Naive thymus-derived CD4-positive, alpha-beta T cell (primary cell): ENCODE measurements at regions not wholly inside any gene's neighbourhood (a gene's known extent, or its start where the extent isn't known, plus 50 kb on each side); places are given as distances from the start of the nearest gene placed in this dataset.

ENCODE experiments used
- ATAC-seq: fragments of 150-1000 bp; cut with Tn5 transposase; 2 replicates; pipeline ENCODE4 v1.10.0; 2021; ENCODE audit warnings: mild to moderate bottlenecking, moderate library complexity
- CTCF ChIA-PET: fragments of 350-600 bp; sonication (Branson Sonifier 250); formaldehyde crosslinking; loops from one replicate; lab custom pipeline; 2021; ENCODE audit warnings: antibody characterized with exemption; lab: Charles Lee
- POLR2A ChIA-PET: fragments of 350-600 bp; sonication (Branson Sonifier 250); formaldehyde crosslinking; loops from one replicate; lab custom pipeline; 2021; ENCODE audit warnings: antibody characterized with exemption, inconsistent platforms; lab: Charles Lee
- DNase-seq, 9 donors: peaks; one replicate each; pipeline versions ENCODE4 v3.0.0 to v3.0.0-alpha.2; 2020 to 2022; ENCODE audit warnings: mixed read lengths in 1 of 9
- H3K27ac ChIP-seq: one replicate; pipeline ENCODE4 v1.7.0; 2013; ENCODE audit warnings: mild to moderate bottlenecking, low read depth, low read length, moderate library complexity
- H3K27me3 ChIP-seq, 2 donors: one replicate each; pipeline ENCODE4 v1.7.0; 2013; ENCODE audit warnings: low read length in 2 of 2, mild to moderate bottlenecking in 2 of 2, moderate library complexity in 2 of 2; ENCODE audit not compliant: control insufficient read depth in 2 of 2, insufficient read depth in 2 of 2
- H3K36me3 ChIP-seq, 3 experiments: 1 replicate in 2 of 3; 2 replicates in 1 of 3; pipeline ENCODE4 v1.7.0; 2013; ENCODE audit warnings: low read length in 3 of 3, mild to moderate bottlenecking in 3 of 3, moderate library complexity in 1 of 3; ENCODE audit not compliant: insufficient read depth in 3 of 3, control insufficient read depth in 2 of 3
- H3K4me1 ChIP-seq, 2 donors: one replicate each; pipeline ENCODE4 v1.7.0; 2013; ENCODE audit warnings: low read length in 2 of 2, mild to moderate bottlenecking in 2 of 2, moderate library complexity in 1 of 2; ENCODE audit not compliant: control insufficient read depth in 2 of 2, insufficient read depth in 2 of 2
- H3K4me3 ChIP-seq: 2 replicates; pipeline ENCODE4 v1.7.0; 2013; ENCODE audit warnings: mild to moderate bottlenecking, low read length
- H3K9me3 ChIP-seq, 3 experiments: 1 replicate in 2 of 3; 2 replicates in 1 of 3; pipeline ENCODE4 v1.7.0; 2013; ENCODE audit warnings: low read length in 3 of 3; ENCODE audit not compliant: control insufficient read depth in 2 of 3
- H3K27ac Mint-ChIP-seq, 9 donors: one replicate each; pipeline ENCODE4 v1.8.0; 2020 to 2022; ENCODE audit warnings: mixed read lengths in 9 of 9, mild to moderate bottlenecking in 8 of 9, moderate library complexity in 5 of 9, inconsistent platforms in 2 of 9
- H3K27me3 Mint-ChIP-seq, 5 donors: one replicate each; pipeline ENCODE4 v1.8.0; 2021 to 2022; ENCODE audit warnings: mixed read lengths in 5 of 5, mild to moderate bottlenecking in 1 of 5
- H3K36me3 Mint-ChIP-seq, 5 donors: one replicate each; pipeline ENCODE4 v1.8.0; 2020 to 2022; ENCODE audit warnings: mixed read lengths in 5 of 5, mild to moderate bottlenecking in 3 of 5, inconsistent platforms in 1 of 5
- H3K4me1 Mint-ChIP-seq, 7 donors: one replicate each; pipeline ENCODE4 v1.8.0; 2020 to 2022; ENCODE audit warnings: mixed read lengths in 7 of 7, mild to moderate bottlenecking in 3 of 7, inconsistent platforms in 1 of 7
- H3K4me3 Mint-ChIP-seq, 10 donors: one replicate each; pipeline ENCODE4 v1.8.0; 2020 to 2022; ENCODE audit warnings: mild to moderate bottlenecking in 10 of 10, mixed read lengths in 10 of 10, moderate library complexity in 6 of 10, inconsistent platforms in 2 of 10
- H3K9me3 Mint-ChIP-seq, 11 donors: one replicate each; pipeline ENCODE4 v1.8.0; 2020 to 2022; ENCODE audit warnings: mixed read lengths in 11 of 11, mild to moderate bottlenecking in 4 of 11, inconsistent platforms in 1 of 11, moderate library complexity in 1 of 11
- intact Hi-C, 2 donors: fragments of 100-400 bp; cut with micrococcal nuclease; formaldehyde crosslinking; loops; one replicate each; pipeline ENCODE4 v1.15.1; 2023

- H3K27me3 Mint-ChIP-seq = no peaks in the 10 kb centered on the region
- H3K36me3 Mint-ChIP-seq = no peaks in the 10 kb centered on the region
- peaks cover 0 to 2% (median 0%) of the 10 kb centered on the region in 7 donors for H3K4me1 Mint-ChIP-seq
- intact Hi-C loops = no loop called here
- no peaks in the 10 kb centered on the region for H3K36me3 ChIP-seq
- H3K9me3 ChIP-seq = no peaks in the 10 kb centered on the region
- no peak overlapping the region for H3K27ac Mint-ChIP-seq
- ChIA-PET CTCF (no interaction called here), POLR2A (no interaction called here)
- no peak for DNase-seq
- no peaks in the 10 kb centered on the region for H3K27me3 ChIP-seq
- H3K9me3 Mint-ChIP-seq = peaks cover 0 to 4% (median 0%) of the 10 kb centered on the region in 11 donors
- no peak overlapping the region for H3K27ac ChIP-seq
- no peak overlapping the region for H3K4me3 ChIP-seq
- ATAC-seq = no peak
- no peaks in the 10 kb centered on the region for H3K4me1 ChIP-seq
- no peak overlapping the region for H3K4me3 Mint-ChIP-seq
Observed at GRCh38 chr6:102793752-102794151, 1400.2 kb downstream of the GRIK2 start.

GRCh38 chr6:102774326-102774725 lies 1380.8 kb downstream of the GRIK2 start:
- no peaks in the 10 kb centered on the region for H3K36me3 Mint-ChIP-seq
- no peak overlapping the region for H3K4me3 Mint-ChIP-seq
- no peak for ATAC-seq

GRCh38 chr6:102773636-102774035 lies 1380.1 kb downstream of the GRIK2 start:
- no peak overlapping the region for H3K27ac Mint-ChIP-seq
- Histone ChIP-seq H3K9me3 (no peaks in the 10 kb centered on the region), H3K4me3 (no peak overlapping the region), H3K36me3 (no peaks in the 10 kb centered on the region), H3K27me3 (no peaks in the 10 kb centered on the region), H3K27ac (no peak overlapping the region), H3K4me1 (no peaks in the 10 kb centered on the region)
- no peaks in the 10 kb centered on the region for H3K4me1 Mint-ChIP-seq
- H3K4me3 Mint-ChIP-seq = no peak overlapping the region
- no peaks in the 10 kb centered on the region for H3K36me3 Mint-ChIP-seq
- intact Hi-C loops = no loop called here
- POLR2A ChIA-PET = no interaction called here
- peaks cover 0 to 15% (median 1%) of the 10 kb centered on the region in 11 donors for H3K9me3 Mint-ChIP-seq
- H3K27me3 Mint-ChIP-seq = no peaks in the 10 kb centered on the region
- ATAC-seq (no peak), DNase-seq (no peak)
- CTCF ChIA-PET = no interaction called here

More at GRCh38 chr6:102774326-102774725, 1380.8 kb downstream of the GRIK2 start:
- Mint-ChIP-seq H3K9me3 (peaks cover 0 to 15% (median 0%) of the 10 kb centered on the region in 11 donors), H3K27me3 (no peaks in the 10 kb centered on the region), H3K27ac (no peak overlapping the region), H3K4me1 (no peaks in the 10 kb centered on the region)
- Histone ChIP-seq H3K36me3 (no peaks in the 10 kb centered on the region), H3K27ac (no peak overlapping the region), H3K9me3 (no peaks in the 10 kb centered on the region), H3K4me1 (no peaks in the 10 kb centered on the region), H3K27me3 (no peaks in the 10 kb centered on the region), H3K4me3 (no peak overlapping the region)
- no peak for DNase-seq
- ChIA-PET CTCF (no interaction called here), POLR2A (no interaction called here)
- intact Hi-C loops = no loop called here

GRCh38 chr6:102766963-102767362 lies 1373.5 kb downstream of the GRIK2 start:
- Histone ChIP-seq H3K36me3 (no peaks in the 10 kb centered on the region), H3K4me3 (no peak overlapping the region), H3K27me3 (no peaks in the 10 kb centered on the region), H3K9me3 (no peaks in the 10 kb centered on the region), H3K4me1 (no peaks in the 10 kb centered on the region), H3K27ac (no peak overlapping the region)
- no peak overlapping the region for H3K4me3 Mint-ChIP-seq
- peaks cover 0 to 42% (median 5%) of the 10 kb centered on the region in 11 donors for H3K9me3 Mint-ChIP-seq
- H3K27ac Mint-ChIP-seq = no peak overlapping the region
- no peak for DNase-seq
- CTCF ChIA-PET = no interaction called here
- no peak for ATAC-seq
- H3K4me1 Mint-ChIP-seq = no peaks in the 10 kb centered on the region
- intact Hi-C loops = no loop called here
- H3K36me3 Mint-ChIP-seq = no peaks in the 10 kb centered on the region
- POLR2A ChIA-PET = no interaction called here
- H3K27me3 Mint-ChIP-seq = no peaks in the 10 kb centered on the region

- H3K9me3 ChIP-seq = no peaks in the 10 kb centered on the region
- H3K27ac ChIP-seq = no peak overlapping the region
- no peaks in the 10 kb centered on the region for H3K27me3 ChIP-seq
- no peaks in the 10 kb centered on the region for H3K36me3 ChIP-seq
- Mint-ChIP-seq H3K4me1 (no peaks in the 10 kb centered on the region), H3K4me3 (no peak overlapping the region), H3K9me3 (peaks cover 0 to 28% (median 5%) of the 10 kb centered on the region in 11 donors), H3K27me3 (no peaks in the 10 kb centered on the region), H3K36me3 (no peaks in the 10 kb centered on the region), H3K27ac (no peak overlapping the region)
- CTCF ChIA-PET = no interaction called here
- H3K4me3 ChIP-seq = no peak overlapping the region
- H3K4me1 ChIP-seq = no peaks in the 10 kb centered on the region
- DNase-seq (no peak), ATAC-seq (no peak)
- intact Hi-C loops = no loop called here
- POLR2A ChIA-PET = no interaction called here
Observed at GRCh38 chr6:102764317-102764716, 1370.8 kb downstream of the GRIK2 start.

GRCh38 chr6:102763891-102764290 lies 1370.4 kb downstream of the GRIK2 start:
- DNase-seq = no peak
- no peaks in the 10 kb centered on the region for H3K36me3 Mint-ChIP-seq
- peaks cover 0 to 28% (median 4%) of the 10 kb centered on the region in 11 donors for H3K9me3 Mint-ChIP-seq
- H3K27me3 Mint-ChIP-seq = no peaks in the 10 kb centered on the region
- Histone ChIP-seq H3K27me3 (no peaks in the 10 kb centered on the region), H3K9me3 (no peaks in the 10 kb centered on the region), H3K27ac (no peak overlapping the region), H3K4me3 (no peak overlapping the region), H3K4me1 (no peaks in the 10 kb centered on the region), H3K36me3 (no peaks in the 10 kb centered on the region)
- CTCF ChIA-PET = no interaction called here
- ATAC-seq = no peak
- H3K27ac Mint-ChIP-seq = no peak overlapping the region
- H3K4me1 Mint-ChIP-seq = no peaks in the 10 kb centered on the region
- intact Hi-C loops = no loop called here
- POLR2A ChIA-PET = no interaction called here
- no peak overlapping the region for H3K4me3 Mint-ChIP-seq

- Mint-ChIP-seq H3K9me3 (peaks cover 0 to 16% (median 4%) of the 10 kb centered on the region in 11 donors), H3K4me3 (no peak overlapping the region), H3K27ac (no peak overlapping the region), H3K36me3 (no peaks in the 10 kb centered on the region), H3K27me3 (no peaks in the 10 kb centered on the region), H3K4me1 (no peaks in the 10 kb centered on the region)
- H3K4me3 ChIP-seq = no peak overlapping the region
- ATAC-seq = no peak
- DNase-seq = no peak
- intact Hi-C loops = no loop called here
- no peak overlapping the region for H3K27ac ChIP-seq
- H3K9me3 ChIP-seq = no peaks in the 10 kb centered on the region
- CTCF ChIA-PET = no interaction called here
- no peaks in the 10 kb centered on the region for H3K36me3 ChIP-seq
- H3K27me3 ChIP-seq = no peaks in the 10 kb centered on the region
- POLR2A ChIA-PET = no interaction called here
- no peaks in the 10 kb centered on the region for H3K4me1 ChIP-seq
Observed at GRCh38 chr6:102761872-102762271, 1368.4 kb downstream of the GRIK2 start.
